HEK293 (cell line): ENCODE measurements at regions not wholly inside any gene's neighbourhood (a gene's known extent, or its start where the extent isn't known, plus 50 kb on each side); places are given as distances from the start of the nearest gene placed in this dataset.

Source experiments
- CTCF ChIA-PET: fragments of 350-600 bp; formaldehyde crosslinking; extraction: SDS; loops from one replicate; lab custom pipeline; 2021; ENCODE audit warnings: antibody characterized with exemption; lab: Yijun Ruan, JAX
- POLR2A ChIA-PET: fragments of 300-600 bp; formaldehyde crosslinking; extraction: SDS; loops from one replicate; lab custom pipeline; 2020; ENCODE audit warnings: antibody characterized with exemption, inconsistent platforms; lab: Yijun Ruan, JAX
- H3K27ac ChIP-seq: fragments of 200-500 bp; sonication (Bioruptor generic); 2 replicates; pipeline ENCODE4 v1.5.1; 2014; ENCODE audit warnings: low read depth, low read length, control low read depth, inconsistent platforms; ENCODE audit errors: extremely low read depth
- H3K36me3 ChIP-seq, 2 experiments: fragments of 200-500 bp in 1 of 2; sonication (Bioruptor generic) in 1 of 2; 1 replicate in 1 of 2; 2 replicates in 1 of 2; pipeline ENCODE4 v1.5.1; 2014 to 2017; ENCODE audit warnings: inconsistent platforms in 2 of 2, low read length in 2 of 2; ENCODE audit not compliant: control insufficient read depth in 2 of 2, insufficient read depth in 1 of 2
- H3K4me1 ChIP-seq: fragments of 200-500 bp; sonication (Bioruptor generic); 2 replicates; pipeline ENCODE4 v1.5.1; 2014; ENCODE audit warnings: mild to moderate bottlenecking, low read length, inconsistent platforms; ENCODE audit not compliant: control insufficient read depth, insufficient read depth
- H3K4me3 ChIP-seq: 2 replicates; pipeline ENCODE4 v1.5.1; 2011; ENCODE audit warnings: low read depth, mild to moderate bottlenecking, control low read depth, low read length, moderate library complexity
- H3K9me3 ChIP-seq: fragments of 200-500 bp; sonication (Bioruptor generic); 2 replicates; pipeline ENCODE4 v1.5.1; 2014; ENCODE audit warnings: low read depth, low read length, inconsistent platforms; ENCODE audit not compliant: control insufficient read depth, insufficient read depth
- BCL11B ChIP-seq: fragments of 450-650 bp; formaldehyde crosslinking; IDR thresholded peaks from 2 replicates; pipeline ENCODE4 v1.5.1; 2016; ENCODE audit warnings: low read depth, missing biosample characterization, missing genetic modification characterization
- KLF10 ChIP-seq: fragments of 450-650 bp; IDR thresholded peaks from 2 replicates; pipeline ENCODE4 v1.5.1; 2018; ENCODE audit warnings: missing biosample characterization, mild to moderate bottlenecking, missing genetic modification characterization
- KLF17 ChIP-seq: fragments of 450-650 bp; formaldehyde crosslinking; IDR thresholded peaks from 2 replicates; pipeline ENCODE4 v1.5.1; 2016; ENCODE audit warnings: missing biosample characterization, missing genetic modification characterization
- OSR2 ChIP-seq: fragments of 450-650 bp; formaldehyde crosslinking; IDR thresholded peaks from 2 replicates; pipeline ENCODE4 v1.5.1; 2016; ENCODE audit warnings: missing biosample characterization, missing genetic modification characterization
- PRDM1 ChIP-seq: fragments of 450-650 bp; formaldehyde crosslinking; IDR thresholded peaks from 2 replicates; pipeline ENCODE4; 2016; ENCODE audit warnings: missing biosample characterization, missing genetic modification characterization
- SP3 ChIP-seq: fragments of 450-650 bp; formaldehyde crosslinking; IDR thresholded peaks from 2 replicates; pipeline ENCODE4 v1.5.1; 2016; ENCODE audit warnings: missing biosample characterization, missing genetic modification characterization
- YY1 ChIP-seq: fragments of 450-650 bp; formaldehyde crosslinking; IDR thresholded peaks from 2 replicates; pipeline ENCODE4 v1.5.1; 2018; ENCODE audit warnings: missing biosample characterization, missing genetic modification characterization
- ZBTB49 ChIP-seq: fragments of 450-650 bp; formaldehyde crosslinking; IDR thresholded peaks from 2 replicates; pipeline ENCODE4 v1.5.1; 2016; ENCODE audit warnings: missing biosample characterization, missing genetic modification characterization, low read depth
- ZFP37 ChIP-seq: fragments of 450-650 bp; formaldehyde crosslinking; IDR thresholded peaks from 2 replicates; pipeline ENCODE4 v1.5.1; 2016; ENCODE audit warnings: missing biosample characterization, missing genetic modification characterization
- ZFP69B ChIP-seq: fragments of 450-650 bp; formaldehyde crosslinking; IDR thresholded peaks from 2 replicates; pipeline ENCODE4 v1.5.1; 2016; ENCODE audit warnings: missing biosample characterization, missing genetic modification characterization
- ZNF112 ChIP-seq: fragments of 450-650 bp; formaldehyde crosslinking; IDR thresholded peaks from 2 replicates; pipeline ENCODE4 v1.5.0; 2017; ENCODE audit warnings: missing biosample characterization, missing genetic modification characterization
- ZNF121 ChIP-seq: fragments of 450-650 bp; formaldehyde crosslinking; IDR thresholded peaks from 2 replicates; pipeline ENCODE4 v1.5.1; 2016; ENCODE audit warnings: missing biosample characterization, missing genetic modification characterization
- ZNF2 ChIP-seq: fragments of 450-650 bp; formaldehyde crosslinking; IDR thresholded peaks from 2 replicates; pipeline ENCODE4 v1.5.1; 2016; ENCODE audit warnings: missing biosample characterization, missing genetic modification characterization
- ZNF214 ChIP-seq: fragments of 450-650 bp; formaldehyde crosslinking; IDR thresholded peaks from 2 replicates; pipeline ENCODE4 v1.5.1; 2017; ENCODE audit warnings: missing biosample characterization, mild to moderate bottlenecking, missing genetic modification characterization, borderline replicate concordance
- ZNF223 ChIP-seq: fragments of 450-650 bp; formaldehyde crosslinking; IDR thresholded peaks from 2 replicates; pipeline ENCODE4 v1.5.1; 2016; ENCODE audit warnings: missing biosample characterization, missing genetic modification characterization
- ZNF248 ChIP-seq: fragments of 450-650 bp; formaldehyde crosslinking; IDR thresholded peaks from 2 replicates; pipeline ENCODE4 v1.5.1; 2017; ENCODE audit warnings: missing biosample characterization, missing genetic modification characterization
- ZNF292 ChIP-seq: fragments of 450-650 bp; formaldehyde crosslinking; IDR thresholded peaks from 2 replicates; pipeline ENCODE4 v1.5.1; 2016; ENCODE audit warnings: low read depth, missing biosample characterization, missing genetic modification characterization, borderline replicate concordance
- ZNF350 ChIP-seq: fragments of 450-650 bp; formaldehyde crosslinking; IDR thresholded peaks from 2 replicates; pipeline ENCODE4 v1.5.0; 2017; ENCODE audit warnings: missing biosample characterization, mild to moderate bottlenecking, missing genetic modification characterization
- ZNF362 ChIP-seq: fragments of 450-650 bp; formaldehyde crosslinking; IDR thresholded peaks from 2 replicates; pipeline ENCODE4 v1.5.1; 2016; ENCODE audit warnings: missing biosample characterization, missing genetic modification characterization
- ZNF416 ChIP-seq: fragments of 450-650 bp; formaldehyde crosslinking; IDR thresholded peaks from 2 replicates; pipeline ENCODE4 v1.5.1; 2016; ENCODE audit warnings: missing biosample characterization, missing genetic modification characterization
- ZNF423 ChIP-seq: fragments of 450-650 bp; formaldehyde crosslinking; IDR thresholded peaks from 2 replicates; pipeline ENCODE4 v1.5.1; 2016; ENCODE audit warnings: missing biosample characterization, missing genetic modification characterization
- ZNF518A ChIP-seq: fragments of 450-650 bp; formaldehyde crosslinking; conservative IDR thresholded peaks from 2 replicates; pipeline ENCODE4 v1.5.1; 2016; ENCODE audit warnings: low read depth, missing biosample characterization, missing genetic modification characterization
- ZNF654 ChIP-seq: fragments of 450-650 bp; formaldehyde crosslinking; IDR thresholded peaks from 2 replicates; pipeline ENCODE4 v1.5.1; 2016; ENCODE audit warnings: low read depth, missing biosample characterization, missing genetic modification characterization
- ZNF658 ChIP-seq: fragments of 450-650 bp; formaldehyde crosslinking; IDR thresholded peaks from 2 replicates; pipeline ENCODE4; 2016; ENCODE audit warnings: missing biosample characterization, missing genetic modification characterization
- ZNF768 ChIP-seq: fragments of 450-650 bp; formaldehyde crosslinking; IDR thresholded peaks from 2 replicates; pipeline ENCODE4 v1.5.1; 2018; ENCODE audit warnings: missing biosample characterization, mild to moderate bottlenecking, missing genetic modification characterization
- ZSCAN18 ChIP-seq: fragments of 450-650 bp; formaldehyde crosslinking; IDR thresholded peaks from 2 replicates; pipeline ENCODE4 v1.5.1; 2016; ENCODE audit warnings: missing biosample characterization, missing genetic modification characterization

- no peaks in the 10 kb centered on the region for H3K4me1 ChIP-seq
- no peak overlapping the region for H3K4me3 ChIP-seq
- no peak overlapping the region for H3K27ac ChIP-seq
- CTCF ChIA-PET = no interaction called here
- POLR2A ChIA-PET = no interaction called here
- H3K36me3 ChIP-seq = no peaks in the 10 kb centered on the region
- TF ChIP-seq SP3 (tag by site-specific recombination) = no peak
- no peak for TF ChIP-seq ZNF350 (tag by site-specific recombination)
- no peak for TF ChIP-seq YY1 (tag by site-specific recombination)
- no peak for TF ChIP-seq ZNF223 (tag by site-specific recombination)
- no peak for TF ChIP-seq ZNF214 (tag by site-specific recombination)
- no peak for TF ChIP-seq ZNF2 (tag by site-specific recombination)
- TF ChIP-seq ZNF248 = no peak
- no peak for TF ChIP-seq ZNF658 (tag by site-specific recombination)
- no peak for TF ChIP-seq BCL11B
- no peak for TF ChIP-seq ZFP37 (tag by site-specific recombination)
- TF ChIP-seq KLF10 (tag by site-specific recombination) = no peak
- no peak for TF ChIP-seq ZFP69B
- TF ChIP-seq ZNF423 (tag by site-specific recombination) = no peak
- TF ChIP-seq ZNF292 (tag by site-specific recombination) = no peak
- TF ChIP-seq ZNF112 = no peak
- TF ChIP-seq ZNF654 = no peak
- TF ChIP-seq ZNF416 (tag by site-specific recombination) = no peak
- no peak for TF ChIP-seq ZNF362 (tag by site-specific recombination)
- TF ChIP-seq, all 188 proteins: peak for 0
- peaks cover 4% of the 10 kb centered on the region; the same call in 1 of the 2 replicates for H3K9me3 ChIP-seq
Observed at GRCh38 chr21:41624674-41625310, 116.8 kb upstream of the TMPRSS2 start.

- H3K27ac ChIP-seq = no peak overlapping the region
- no peak overlapping the region for H3K4me3 ChIP-seq
- no peaks in the 10 kb centered on the region for H3K36me3 ChIP-seq
- no peaks in the 10 kb centered on the region for H3K9me3 ChIP-seq
- TF ChIP-seq ZNF518A (tag by site-specific recombination) (no peak), ZNF768 (no peak), KLF17 (tag by site-specific recombination) (no peak), ZSCAN18 (no peak), ZNF423 (tag by site-specific recombination) (no peak), PRDM1 (no peak), ZBTB49 (tag by site-specific recombination) (no peak), ZNF248 (no peak), ZNF121 (tag by site-specific recombination) (no peak), OSR2 (no peak)
- TF ChIP-seq, all 188 proteins: peak for 0
- H3K4me1 ChIP-seq = no peaks in the 10 kb centered on the region
- ChIA-PET CTCF (interaction anchor here (0.9 to 3.9 kb wide), 2 partner anchors 11 to 154 kb away, joined by 3 to 28 read pairs; no protein-coding TSS in a partner anchor), POLR2A (no interaction called here)
Observed at GRCh38 chr21:41623945-41624344, 116.0 kb upstream of the TMPRSS2 start.
